ENCODE measurements at regions not wholly inside any gene's neighbourhood (a gene's known extent, or its start where the extent isn't known, plus 50 kb on each side); places are given as distances from the start of the nearest gene placed in this dataset.

DNA sequence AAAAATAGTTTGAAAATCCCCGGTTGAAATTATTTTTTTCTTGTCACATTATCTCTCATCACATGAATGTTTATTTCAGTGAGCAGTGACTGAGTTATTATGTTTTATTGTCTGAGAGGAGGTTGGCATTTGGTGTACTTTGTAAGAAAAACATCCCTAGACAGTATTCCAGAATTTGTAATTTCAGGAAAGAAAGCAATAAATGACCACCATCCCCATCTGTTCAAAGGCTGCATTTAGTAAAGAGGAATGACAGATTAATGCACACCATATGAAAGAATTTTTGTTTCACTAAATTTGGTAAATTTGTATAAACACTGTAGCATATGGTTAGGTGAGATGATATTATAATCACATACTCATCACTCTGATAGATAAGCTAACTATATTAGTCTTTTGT lies 57.1 kb upstream of the FUT9 start:
- TF ChIP-seq CTCF (IDR thresholded peaks at IDR 0.05) (no peak), POLR2A (IDR thresholded peaks at IDR 0.05) (no peak)

All from body of pancreas (tissue), 4 donors.